ENCODE measurements at regions not wholly inside any gene's neighbourhood (a gene's known extent, or its start where the extent isn't known, plus 50 kb on each side); places are given as distances from the start of the nearest gene placed in this dataset.

- no peak for TF ChIP-seq CTCF (IDR thresholded peaks at IDR 0.05)
- no peak for TF ChIP-seq POLR2A (IDR thresholded peaks at IDR 0.05)
- TF ChIP-seq POLR2AphosphoS5 (IDR thresholded peaks at IDR 0.05; ENCODE audit: insufficient read depth in 1 of 2, low read depth in 1 of 2), result no peak
Measured at GRCh38 chr2:75251896-75252295, 52.6 kb upstream of the TACR1 start.

All from vagina (tissue), 2 donors.